ENCODE measurements at regions not wholly inside any gene's neighbourhood (a gene's known extent, or its start where the extent isn't known, plus 50 kb on each side); places are given as distances from the start of the nearest gene placed in this dataset.

GRCh38 chr4:66590488-66591215, 920.4 kb upstream of the EPHA5 start:
- no peak for TF ChIP-seq BACH2 (CRISPR knock-in tag; IDR thresholded peaks at IDR 0.05; ENCODE audit: borderline replicate concordance)
- no peak for TF ChIP-seq GLIS3 (CRISPR knock-in tag; IDR thresholded peaks at IDR 0.05)
- no peak for TF ChIP-seq ARNTL (CRISPR knock-in tag; IDR thresholded peaks at IDR 0.05; ENCODE audit: borderline replicate concordance, low read depth)
- TF ChIP-seq ESRRG (CRISPR knock-in tag; IDR thresholded peaks at IDR 0.05), result no peak
- no peak for TF ChIP-seq CSDC2 (CRISPR knock-in tag; IDR thresholded peaks at IDR 0.05)
